NCI-H1694 (cell line): ENCODE measurements at regions not wholly inside any gene's neighbourhood (a gene's known extent, or its start where the extent isn't known, plus 50 kb on each side); places are given as distances from the start of the nearest gene placed in this dataset.
"Not testable (repeated sequence)": the region's sequence is repeated elsewhere in the genome, so short reads cannot be mapped to it uniquely, and the experiment has no call there.

Source experiments
- DNase-seq: peaks from one replicate; lab custom pipeline; 2025; lab: John Stamatoyannopoulos, UW

- no peak for DNase-seq
Observed at GRCh38 chr3:68676136-68676535, 256.2 kb downstream of the TAFA4 start.

- DNase-seq, result no peak
Observed at GRCh38 chr3:68667346-68667745, 265.0 kb downstream of the TAFA4 start.

- DNase-seq, result no peak
Observed at GRCh38 chr3:68666429-68667136, 265.8 kb downstream of the TAFA4 start.

GRCh38 chr3:68664276-68664675, 268.1 kb downstream of the TAFA4 start:
- no peak for DNase-seq

- no peak for DNase-seq
Observed at GRCh38 chr3:68662176-68662575, 270.2 kb downstream of the TAFA4 start.

GRCh38 chr3:68650657-68651056, 281.7 kb downstream of the TAFA4 start:
- not testable (repeated sequence) for DNase-seq

- DNase-seq, result no peak
Observed at GRCh38 chr3:68648494-68648893, 283.9 kb downstream of the TAFA4 start.

GRCh38 chr3:68631850-68632545, 300.3 kb downstream of the TAFA4 start:
- DNase-seq, result no peak

GRCh38 chr3:68620211-68620610, 312.1 kb downstream of the TAFA4 start:
- no peak for DNase-seq

GRCh38 chr3:68614087-68614486, 318.3 kb downstream of the TAFA4 start:
- no peak for DNase-seq

- no peak for DNase-seq
Observed at GRCh38 chr3:68571321-68571720, 361.0 kb downstream of the TAFA4 start.

- DNase-seq, result no peak
Observed at GRCh38 chr3:68560728-68561127, 371.6 kb downstream of the TAFA4 start.

- no peak for DNase-seq
Observed at GRCh38 chr3:68535782-68536181, 396.6 kb downstream of the TAFA4 start.

GRCh38 chr3:68523330-68523729, 409.0 kb downstream of the TAFA4 start:
- no peak for DNase-seq

- no peak for DNase-seq
Observed at GRCh38 chr3:68515237-68515636, 417.1 kb downstream of the TAFA4 start.

- no peak for DNase-seq
Observed at GRCh38 chr3:68504201-68504600, 428.1 kb downstream of the TAFA4 start.

- DNase-seq, result not testable (repeated sequence)
Observed at GRCh38 chr3:68485845-68486244, 446.5 kb downstream of the TAFA4 start.

- no peak for DNase-seq
Observed at GRCh38 chr3:68485051-68485450, 447.3 kb downstream of the TAFA4 start.

- DNase-seq, result no peak
Observed at GRCh38 chr3:68483601-68484000, 448.7 kb downstream of the TAFA4 start.

GRCh38 chr3:68483041-68483440, 449.3 kb downstream of the TAFA4 start:
- DNase-seq, result no peak

- no peak for DNase-seq
Observed at GRCh38 chr3:68482565-68482964, 449.8 kb downstream of the TAFA4 start.

GRCh38 chr3:68479779-68480178, 452.6 kb downstream of the TAFA4 start:
- DNase-seq, result no peak

GRCh38 chr3:68468695-68469375, 463.5 kb downstream of the TAFA4 start:
- DNase-seq, result no peak
